HEK293 (cell line): ENCODE measurements at regions not wholly inside any gene's neighbourhood (a gene's known extent, or its start where the extent isn't known, plus 50 kb on each side); places are given as distances from the start of the nearest gene placed in this dataset.

Experiments used
- CTCF ChIA-PET: fragments of 350-600 bp; formaldehyde crosslinking; extraction: SDS; loops from one replicate; lab custom pipeline; 2021; ENCODE audit warnings: antibody characterized with exemption; lab: Yijun Ruan, JAX
- POLR2A ChIA-PET: fragments of 300-600 bp; formaldehyde crosslinking; extraction: SDS; loops from one replicate; lab custom pipeline; 2020; ENCODE audit warnings: antibody characterized with exemption, inconsistent platforms; lab: Yijun Ruan, JAX
- H3K27ac ChIP-seq: fragments of 200-500 bp; sonication (Bioruptor generic); 2 replicates; pipeline ENCODE4 v1.5.1; 2014; ENCODE audit warnings: low read depth, low read length, control low read depth, inconsistent platforms; ENCODE audit errors: extremely low read depth
- H3K36me3 ChIP-seq, 2 experiments: fragments of 200-500 bp in 1 of 2; sonication (Bioruptor generic) in 1 of 2; 1 replicate in 1 of 2; 2 replicates in 1 of 2; pipeline ENCODE4 v1.5.1; 2014 to 2017; ENCODE audit warnings: inconsistent platforms in 2 of 2, low read length in 2 of 2; ENCODE audit not compliant: control insufficient read depth in 2 of 2, insufficient read depth in 1 of 2
- H3K4me1 ChIP-seq: fragments of 200-500 bp; sonication (Bioruptor generic); 2 replicates; pipeline ENCODE4 v1.5.1; 2014; ENCODE audit warnings: mild to moderate bottlenecking, low read length, inconsistent platforms; ENCODE audit not compliant: control insufficient read depth, insufficient read depth
- H3K4me3 ChIP-seq: 2 replicates; pipeline ENCODE4 v1.5.1; 2011; ENCODE audit warnings: low read depth, mild to moderate bottlenecking, control low read depth, low read length, moderate library complexity
- H3K9me3 ChIP-seq: fragments of 200-500 bp; sonication (Bioruptor generic); 2 replicates; pipeline ENCODE4 v1.5.1; 2014; ENCODE audit warnings: low read depth, low read length, inconsistent platforms; ENCODE audit not compliant: control insufficient read depth, insufficient read depth
- GFI1B ChIP-seq: fragments of 450-650 bp; formaldehyde crosslinking; IDR thresholded peaks from 2 replicates; pipeline ENCODE4 v1.5.1; 2016; ENCODE audit warnings: missing biosample characterization, missing genetic modification characterization
- GLI4 ChIP-seq: fragments of 450-650 bp; formaldehyde crosslinking; IDR thresholded peaks from 2 replicates; pipeline ENCODE4 v1.5.1; 2016; ENCODE audit warnings: missing biosample characterization, missing genetic modification characterization
- MYNN ChIP-seq: fragments of 450-650 bp; formaldehyde crosslinking; IDR thresholded peaks from 2 replicates; pipeline ENCODE4 v1.5.1; 2016; ENCODE audit warnings: missing biosample characterization, missing genetic modification characterization, borderline replicate concordance
- SALL2 ChIP-seq: fragments of 450-650 bp; formaldehyde crosslinking; IDR thresholded peaks from 2 replicates; pipeline ENCODE4 v1.5.0; 2017; ENCODE audit warnings: missing biosample characterization, mild to moderate bottlenecking, missing genetic modification characterization, borderline replicate concordance
- TRIM28 ChIP-seq: IDR thresholded peaks from 2 replicates; pipeline ENCODE4 v1.6.1; 2011; ENCODE audit warnings: low read length, control low read depth, borderline replicate concordance
- WT1 ChIP-seq: fragments of 450-650 bp; formaldehyde crosslinking; IDR thresholded peaks from 2 replicates; pipeline ENCODE4 v1.5.1; 2016; ENCODE audit warnings: missing biosample characterization, missing genetic modification characterization
- YY2 ChIP-seq: fragments of 450-650 bp; formaldehyde crosslinking; IDR thresholded peaks from 2 replicates; pipeline ENCODE4 v1.5.1; 2016; ENCODE audit warnings: missing biosample characterization, missing genetic modification characterization
- ZBTB8A ChIP-seq: fragments of 450-650 bp; formaldehyde crosslinking; IDR thresholded peaks from 2 replicates; pipeline ENCODE4 v1.5.1; 2016; ENCODE audit warnings: missing biosample characterization, missing genetic modification characterization
- ZNF112 ChIP-seq: fragments of 450-650 bp; formaldehyde crosslinking; IDR thresholded peaks from 2 replicates; pipeline ENCODE4 v1.5.0; 2017; ENCODE audit warnings: missing biosample characterization, missing genetic modification characterization
- ZNF133 ChIP-seq: fragments of 450-650 bp; formaldehyde crosslinking; IDR thresholded peaks from 2 replicates; pipeline ENCODE4 v1.5.1; 2016; ENCODE audit warnings: missing biosample characterization, missing genetic modification characterization
- ZNF24 ChIP-seq: fragments of 450-650 bp; formaldehyde crosslinking; IDR thresholded peaks from 2 replicates; pipeline ENCODE4 v1.5.1; 2016; ENCODE audit warnings: missing biosample characterization, missing genetic modification characterization
- ZNF266 ChIP-seq: fragments of 450-650 bp; formaldehyde crosslinking; IDR thresholded peaks from 2 replicates; pipeline ENCODE4 v1.5.1; 2016; ENCODE audit warnings: missing biosample characterization, missing genetic modification characterization, low read depth
- ZNF335 ChIP-seq: fragments of 450-650 bp; formaldehyde crosslinking; conservative IDR thresholded peaks from 2 replicates; pipeline ENCODE4 v1.5.1; 2016; ENCODE audit warnings: missing biosample characterization, missing genetic modification characterization
- ZNF416 ChIP-seq: fragments of 450-650 bp; formaldehyde crosslinking; IDR thresholded peaks from 2 replicates; pipeline ENCODE4 v1.5.1; 2016; ENCODE audit warnings: missing biosample characterization, missing genetic modification characterization
- ZNF426 ChIP-seq: fragments of 450-650 bp; formaldehyde crosslinking; IDR thresholded peaks from 2 replicates; pipeline ENCODE4 v1.5.1; 2017; ENCODE audit warnings: missing biosample characterization, missing genetic modification characterization, mild to moderate bottlenecking, inconsistent platforms, moderate library complexity
- ZNF561 ChIP-seq: fragments of 450-650 bp; IDR thresholded peaks from 2 replicates; pipeline ENCODE4 v1.5.1; 2018; ENCODE audit warnings: missing biosample characterization, missing genetic modification characterization, borderline replicate concordance
- ZNF626 ChIP-seq: fragments of 450-650 bp; sonication (Bioruptor Pico); formaldehyde crosslinking; IDR thresholded peaks from 2 replicates; pipeline ENCODE4 v1.5.1; 2018; ENCODE audit warnings: missing biosample characterization, missing genetic modification characterization, inconsistent platforms
- ZNF776 ChIP-seq: fragments of 450-650 bp; formaldehyde crosslinking; IDR thresholded peaks from 2 replicates; pipeline ENCODE4 v1.5.0; 2017; ENCODE audit warnings: missing biosample characterization, missing genetic modification characterization, borderline replicate concordance
- ZNF791 ChIP-seq: fragments of 450-650 bp; formaldehyde crosslinking; IDR thresholded peaks from 2 replicates; pipeline ENCODE4 v1.5.1; 2016; ENCODE audit warnings: missing biosample characterization, missing genetic modification characterization
- ZSCAN23 ChIP-seq: fragments of 450-650 bp; formaldehyde crosslinking; IDR thresholded peaks from 2 replicates; pipeline ENCODE4 v1.5.1; 2016; ENCODE audit warnings: missing biosample characterization, missing genetic modification characterization
- TF ChIP-seq, protein P1 (sequence below): fragments of 450-650 bp; formaldehyde crosslinking; conservative IDR thresholded peaks from 2 replicates; pipeline ENCODE4 v1.5.1; 2016; ENCODE audit warnings: low read depth, missing biosample characterization, missing genetic modification characterization
- TF ChIP-seq, protein P2 (sequence below): fragments of 450-650 bp; formaldehyde crosslinking; IDR thresholded peaks from 2 replicates; pipeline ENCODE4 v1.5.1; 2017; ENCODE audit warnings: missing biosample characterization, mild to moderate bottlenecking, missing genetic modification characterization, moderate library complexity
- TF ChIP-seq, protein P3 (sequence below): fragments of 450-650 bp; formaldehyde crosslinking; IDR thresholded peaks from 2 replicates; pipeline ENCODE4 v1.5.1; 2017; ENCODE audit warnings: missing biosample characterization, missing genetic modification characterization
- TF ChIP-seq, protein P4 (sequence below): fragments of 450-650 bp; formaldehyde crosslinking; IDR thresholded peaks from 2 replicates; pipeline ENCODE4 v1.5.1; 2016; ENCODE audit warnings: missing biosample characterization, missing genetic modification characterization

DNA sequence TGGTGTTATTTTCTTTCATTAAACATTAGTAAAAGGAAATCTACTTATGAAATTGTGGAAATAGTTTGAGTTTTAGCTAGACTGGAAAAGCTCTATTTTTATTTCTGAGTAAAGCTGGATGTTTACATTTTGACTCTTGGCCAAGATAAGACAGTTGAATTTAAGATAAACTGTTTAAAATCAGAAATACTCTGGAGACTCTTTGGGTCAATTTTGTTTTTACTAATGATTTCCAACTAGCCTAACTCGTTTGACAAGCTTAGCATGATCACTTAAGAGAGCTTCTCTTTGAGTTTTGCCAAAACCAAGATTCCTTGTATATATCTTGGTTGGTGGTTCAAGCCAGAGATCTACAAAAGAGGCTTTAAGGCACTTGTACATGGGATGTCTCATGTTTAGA is 724.8 kb upstream of the LUZP2 start (continued):
- no peak for TF ChIP-seq SALL2 (tag by site-specific recombination)
- TF ChIP-seq ZNF561 (tag by site-specific recombination): no peak
- no peak for TF ChIP-seq GFI1B (tag by site-specific recombination)
- no peak for TF ChIP-seq ZBTB8A (tag by site-specific recombination)
- no peak for TF ChIP-seq ZNF426 (tag by site-specific recombination)
- TF ChIP-seq, protein P1, sequence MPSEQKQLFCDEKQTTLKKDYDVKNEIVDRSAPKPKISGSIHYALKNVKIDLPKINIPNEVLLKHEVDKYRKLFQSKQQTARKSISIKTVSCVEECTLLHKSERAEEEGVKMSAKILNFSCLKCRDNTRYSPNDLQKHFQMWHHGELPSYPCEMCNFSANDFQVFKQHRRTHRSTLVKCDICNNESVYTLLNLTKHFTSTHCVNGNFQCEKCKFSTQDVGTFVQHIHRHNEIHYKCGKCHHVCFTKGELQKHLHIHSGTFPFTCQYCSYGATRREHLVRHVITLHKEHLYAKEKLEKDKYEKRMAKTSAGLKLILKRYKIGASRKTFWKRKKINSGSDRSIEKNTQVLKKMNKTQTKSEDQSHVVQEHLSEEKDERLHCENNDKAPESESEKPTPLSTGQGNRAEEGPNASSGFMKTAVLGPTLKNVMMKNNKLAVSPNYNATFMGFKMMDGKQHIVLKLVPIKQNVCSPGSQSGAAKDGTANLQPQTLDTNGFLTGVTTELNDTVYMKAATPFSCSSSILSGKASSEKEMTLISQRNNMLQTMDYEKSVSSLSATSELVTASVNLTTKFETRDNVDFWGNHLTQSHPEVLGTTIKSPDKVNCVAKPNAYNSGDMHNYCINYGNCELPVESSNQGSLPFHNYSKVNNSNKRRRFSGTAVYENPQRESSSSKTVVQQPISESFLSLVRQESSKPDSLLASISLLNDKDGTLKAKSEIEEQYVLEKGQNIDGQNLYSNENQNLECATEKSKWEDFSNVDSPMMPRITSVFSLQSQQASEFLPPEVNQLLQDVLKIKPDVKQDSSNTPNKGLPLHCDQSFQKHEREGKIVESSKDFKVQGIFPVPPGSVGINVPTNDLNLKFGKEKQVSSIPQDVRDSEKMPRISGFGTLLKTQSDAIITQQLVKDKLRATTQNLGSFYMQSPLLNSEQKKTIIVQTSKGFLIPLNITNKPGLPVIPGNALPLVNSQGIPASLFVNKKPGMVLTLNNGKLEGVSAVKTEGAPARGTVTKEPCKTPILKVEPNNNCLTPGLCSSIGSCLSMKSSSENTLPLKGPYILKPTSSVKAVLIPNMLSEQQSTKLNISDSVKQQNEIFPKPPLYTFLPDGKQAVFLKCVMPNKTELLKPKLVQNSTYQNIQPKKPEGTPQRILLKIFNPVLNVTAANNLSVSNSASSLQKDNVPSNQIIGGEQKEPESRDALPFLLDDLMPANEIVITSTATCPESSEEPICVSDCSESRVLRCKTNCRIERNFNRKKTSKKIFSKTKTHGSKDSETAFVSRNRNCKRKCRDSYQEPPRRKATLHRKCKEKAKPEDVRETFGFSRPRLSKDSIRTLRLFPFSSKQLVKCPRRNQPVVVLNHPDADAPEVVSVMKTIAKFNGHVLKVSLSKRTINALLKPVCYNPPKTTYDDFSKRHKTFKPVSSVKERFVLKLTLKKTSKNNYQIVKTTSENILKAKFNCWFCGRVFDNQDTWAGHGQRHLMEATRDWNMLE: no peak
- TF ChIP-seq, protein P2, sequence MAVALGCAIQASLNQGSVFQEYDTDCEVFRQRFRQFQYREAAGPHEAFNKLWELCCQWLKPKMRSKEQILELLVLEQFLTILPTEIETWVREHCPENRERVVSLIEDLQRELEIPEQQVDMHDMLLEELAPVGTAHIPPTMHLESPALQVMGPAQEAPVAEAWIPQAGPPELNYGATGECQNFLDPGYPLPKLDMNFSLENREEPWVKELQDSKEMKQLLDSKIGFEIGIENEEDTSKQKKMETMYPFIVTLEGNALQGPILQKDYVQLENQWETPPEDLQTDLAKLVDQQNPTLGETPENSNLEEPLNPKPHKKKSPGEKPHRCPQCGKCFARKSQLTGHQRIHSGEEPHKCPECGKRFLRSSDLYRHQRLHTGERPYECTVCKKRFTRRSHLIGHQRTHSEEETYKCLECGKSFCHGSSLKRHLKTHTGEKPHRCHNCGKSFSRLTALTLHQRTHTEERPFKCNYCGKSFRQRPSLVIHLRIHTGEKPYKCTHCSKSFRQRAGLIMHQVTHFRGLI (tag by site-specific recombination): no peak
- TF ChIP-seq, all 188 proteins: peak for 0

DNA sequence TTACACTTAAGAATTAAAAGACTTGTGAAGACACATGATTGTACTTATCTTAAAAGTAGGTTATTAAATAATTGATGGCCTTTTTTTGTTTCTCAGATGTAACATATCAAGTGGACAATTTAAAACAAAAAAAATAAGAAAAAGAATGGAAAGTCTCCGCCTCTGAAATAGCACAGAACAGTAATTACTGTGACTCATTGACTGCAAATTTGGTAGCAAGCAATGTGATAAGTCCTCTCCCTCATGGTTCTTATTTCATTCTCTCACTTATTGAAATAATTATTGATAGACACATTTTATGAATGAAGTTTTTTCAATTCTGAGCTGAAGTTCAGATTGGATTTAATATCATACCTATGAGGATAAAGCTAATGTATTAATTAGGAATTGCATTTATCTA is 717.9 kb upstream of the LUZP2 start:
- POLR2A ChIA-PET: no interaction called here
- no peaks in the 10 kb centered on the region for H3K4me1 ChIP-seq
- no peak for TF ChIP-seq ZNF626
- no peak for TF ChIP-seq ZNF133 (tag by site-specific recombination)
- TF ChIP-seq ZNF416 (tag by site-specific recombination): no peak
- TF ChIP-seq, all 188 proteins: peak for 0
- Histone ChIP-seq H3K36me3 (no peaks in the 10 kb centered on the region), H3K27ac (no peak overlapping the region), H3K4me3 (no peak overlapping the region), H3K9me3 (no peaks in the 10 kb centered on the region)
- CTCF ChIA-PET: no interaction called here

DNA sequence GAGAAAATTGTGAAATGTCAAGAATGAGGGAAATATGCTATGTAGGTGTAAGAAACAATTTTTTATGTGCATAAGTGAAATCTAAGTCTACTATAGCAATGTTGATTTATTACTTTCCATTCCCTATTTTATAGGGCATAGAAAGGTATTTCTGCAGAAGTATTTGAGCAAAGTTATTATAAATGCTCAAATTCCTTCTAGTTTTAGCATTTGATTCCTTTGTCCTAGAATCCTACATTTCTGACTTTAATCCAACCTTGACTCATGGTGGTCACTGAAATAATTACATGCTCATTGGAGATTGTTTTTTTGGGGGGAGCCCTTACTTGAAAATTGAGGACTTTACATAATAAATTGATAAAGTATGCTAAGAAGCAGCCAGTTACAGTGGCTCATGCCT is 716.6 kb upstream of the LUZP2 start:
- Histone ChIP-seq H3K4me1 (no peaks in the 10 kb centered on the region), H3K27ac (no peak overlapping the region), H3K9me3 (no peaks in the 10 kb centered on the region), H3K4me3 (no peak overlapping the region), H3K36me3 (no peaks in the 10 kb centered on the region)
- CTCF ChIA-PET: no interaction called here
- POLR2A ChIA-PET: no interaction called here
- TF ChIP-seq ZNF776 (tag by site-specific recombination) (no peak), WT1 (tag by site-specific recombination) (no peak), ZNF791 (tag by site-specific recombination) (no peak), MYNN (tag by site-specific recombination) (no peak), ZNF133 (tag by site-specific recombination) (no peak), YY2 (no peak), GLI4 (tag by site-specific recombination) (no peak), TRIM28 (no peak), ZNF24 (tag by site-specific recombination) (no peak), ZNF266 (tag by site-specific recombination) (no peak), ZNF335 (tag by site-specific recombination) (no peak), ZNF112 (tag by site-specific recombination) (no peak), ZSCAN23 (tag by site-specific recombination) (no peak)
- TF ChIP-seq, protein P3, sequence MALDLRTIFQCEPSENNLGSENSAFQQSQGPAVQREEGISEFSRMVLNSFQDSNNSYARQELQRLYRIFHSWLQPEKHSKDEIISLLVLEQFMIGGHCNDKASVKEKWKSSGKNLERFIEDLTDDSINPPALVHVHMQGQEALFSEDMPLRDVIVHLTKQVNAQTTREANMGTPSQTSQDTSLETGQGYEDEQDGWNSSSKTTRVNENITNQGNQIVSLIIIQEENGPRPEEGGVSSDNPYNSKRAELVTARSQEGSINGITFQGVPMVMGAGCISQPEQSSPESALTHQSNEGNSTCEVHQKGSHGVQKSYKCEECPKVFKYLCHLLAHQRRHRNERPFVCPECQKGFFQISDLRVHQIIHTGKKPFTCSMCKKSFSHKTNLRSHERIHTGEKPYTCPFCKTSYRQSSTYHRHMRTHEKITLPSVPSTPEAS (tag by site-specific recombination): no peak
- TF ChIP-seq, protein P4, sequence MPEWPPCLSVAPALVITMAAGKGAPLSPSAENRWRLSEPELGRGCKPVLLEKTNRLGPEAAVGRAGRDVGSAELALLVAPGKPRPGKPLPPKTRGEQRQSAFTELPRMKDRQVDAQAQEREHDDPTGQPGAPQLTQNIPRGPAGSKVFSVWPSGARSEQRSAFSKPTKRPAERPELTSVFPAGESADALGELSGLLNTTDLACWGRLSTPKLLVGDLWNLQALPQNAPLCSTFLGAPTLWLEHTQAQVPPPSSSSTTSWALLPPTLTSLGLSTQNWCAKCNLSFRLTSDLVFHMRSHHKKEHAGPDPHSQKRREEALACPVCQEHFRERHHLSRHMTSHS: no peak
